Colonic mucosa (tissue), 4 donors: ENCODE measurements at regions not wholly inside any gene's neighbourhood (a gene's known extent, or its start where the extent isn't known, plus 50 kb on each side); places are given as distances from the start of the nearest gene placed in this dataset.

Experiments used
- DNase-seq: peaks from one replicate; pipeline ENCODE4 v3.0.0-alpha.2; 2020
- H3K27ac ChIP-seq: fragments of 200-600 bp; one replicate; pipeline ENCODE4 v1.8.0; 2021
- H3K27me3 ChIP-seq: fragments of 200-600 bp; one replicate; pipeline ENCODE4 v1.8.0; 2021
- H3K36me3 ChIP-seq: fragments of 200-600 bp; one replicate; pipeline ENCODE4 v1.8.0; 2021
- H3K4me1 ChIP-seq: fragments of 200-600 bp; one replicate; pipeline ENCODE4 v1.8.0; 2021; ENCODE audit warnings: mild to moderate bottlenecking
- H3K4me3 ChIP-seq: fragments of 200-600 bp; one replicate; pipeline ENCODE4 v1.8.0; 2021
- H3K9ac ChIP-seq, 2 donors: one replicate each; pipeline ENCODE4 v1.7.0; 2013; ENCODE audit warnings: control low read depth in 2 of 2, low read depth in 2 of 2, low read length in 2 of 2
- H3K9me3 ChIP-seq: fragments of 200-600 bp; one replicate; pipeline ENCODE4 v1.8.0; 2021
- CTCF ChIP-seq: fragments of 200-600 bp; IDR thresholded peaks from one replicate; pipeline ENCODE4 v1.8.0; 2022; ENCODE audit warnings: antibody characterized with exemption, mild to moderate bottlenecking
- intact Hi-C: fragments of 100-400 bp; cut with DNase I; formaldehyde crosslinking; loops from one replicate; pipeline ENCODE4 v1.14.1; 2022
- donor health status: healthy.
- donor health status: DM: no; HTN: no; CAD: no.
- donor health status: DM: no; HTN: no; CAD: no.

- TF ChIP-seq CTCF = no peak
- no peaks in the 10 kb centered on the region for H3K27me3 ChIP-seq
- no peak overlapping the region for H3K4me3 ChIP-seq
- H3K9me3 ChIP-seq = no peaks in the 10 kb centered on the region
- H3K36me3 ChIP-seq = no peaks in the 10 kb centered on the region
- no peaks in the 10 kb centered on the region for H3K4me1 ChIP-seq
- no peak for DNase-seq
- intact Hi-C loops = no loop called here
- no peak overlapping the region for H3K9ac ChIP-seq
- no peak overlapping the region for H3K27ac ChIP-seq
Measured at GRCh38 chr10:4692206-4692605, 133.8 kb upstream of the AKR1E2 start.

- H3K4me1 ChIP-seq = no peaks in the 10 kb centered on the region
- DNase-seq = no peak
- H3K36me3 ChIP-seq = no peaks in the 10 kb centered on the region
- intact Hi-C loops = no loop called here
- H3K9ac ChIP-seq = no peak overlapping the region
- TF ChIP-seq CTCF = no peak
- no peaks in the 10 kb centered on the region for H3K27me3 ChIP-seq
- no peak overlapping the region for H3K27ac ChIP-seq
- H3K4me3 ChIP-seq = no peak overlapping the region
- no peaks in the 10 kb centered on the region for H3K9me3 ChIP-seq
Measured at GRCh38 chr10:4691776-4692175, 134.2 kb upstream of the AKR1E2 start.

GRCh38 chr10:4691301-4691700, 134.7 kb upstream of the AKR1E2 start:
- Histone ChIP-seq H3K4me3 (no peak overlapping the region), H3K9me3 (no peaks in the 10 kb centered on the region), H3K36me3 (no peaks in the 10 kb centered on the region), H3K9ac (no peak overlapping the region), H3K27ac (no peak overlapping the region), H3K27me3 (no peaks in the 10 kb centered on the region), H3K4me1 (no peaks in the 10 kb centered on the region)
- no peak for TF ChIP-seq CTCF
- DNase-seq = no peak
- intact Hi-C loops = no loop called here

GRCh38 chr10:4688601-4689000, 137.4 kb upstream of the AKR1E2 start:
- no peak overlapping the region for H3K9ac ChIP-seq
- DNase-seq = no peak
- H3K9me3 ChIP-seq = no peaks in the 10 kb centered on the region
- no peaks in the 10 kb centered on the region for H3K36me3 ChIP-seq
- no peaks in the 10 kb centered on the region for H3K4me1 ChIP-seq
- no peak for TF ChIP-seq CTCF
- H3K27ac ChIP-seq = no peak overlapping the region
- H3K27me3 ChIP-seq = no peaks in the 10 kb centered on the region
- H3K4me3 ChIP-seq = no peak overlapping the region
- intact Hi-C loops = no loop called here

- H3K9ac ChIP-seq = no peak overlapping the region
- no peak for DNase-seq
- H3K9me3 ChIP-seq = no peaks in the 10 kb centered on the region
- H3K27ac ChIP-seq = no peak overlapping the region
- H3K36me3 ChIP-seq = no peaks in the 10 kb centered on the region
- H3K4me3 ChIP-seq = no peak overlapping the region
- TF ChIP-seq CTCF = no peak
- H3K4me1 ChIP-seq = no peaks in the 10 kb centered on the region
- H3K27me3 ChIP-seq = no peaks in the 10 kb centered on the region
- intact Hi-C loops = no loop called here
Measured at GRCh38 chr10:4688168-4688567, 137.8 kb upstream of the AKR1E2 start.

- H3K27me3 ChIP-seq = no peaks in the 10 kb centered on the region
- no peak overlapping the region for H3K4me3 ChIP-seq
- DNase-seq = no peak
- H3K9me3 ChIP-seq = no peaks in the 10 kb centered on the region
- H3K36me3 ChIP-seq = no peaks in the 10 kb centered on the region
- intact Hi-C loops = no loop called here
- no peak overlapping the region for H3K9ac ChIP-seq
- H3K4me1 ChIP-seq = no peaks in the 10 kb centered on the region
- H3K27ac ChIP-seq = no peak overlapping the region
- no peak for TF ChIP-seq CTCF
Measured at GRCh38 chr10:4687397-4687796, 138.6 kb upstream of the AKR1E2 start.
